ENCODE measurements at regions not wholly inside any gene's neighbourhood (a gene's known extent, or its start where the extent isn't known, plus 50 kb on each side); places are given as distances from the start of the nearest gene placed in this dataset.
"Not testable (repeated sequence)": the region's sequence is repeated elsewhere in the genome, so short reads cannot be mapped to it uniquely, and the experiment has no call there.

DNA sequence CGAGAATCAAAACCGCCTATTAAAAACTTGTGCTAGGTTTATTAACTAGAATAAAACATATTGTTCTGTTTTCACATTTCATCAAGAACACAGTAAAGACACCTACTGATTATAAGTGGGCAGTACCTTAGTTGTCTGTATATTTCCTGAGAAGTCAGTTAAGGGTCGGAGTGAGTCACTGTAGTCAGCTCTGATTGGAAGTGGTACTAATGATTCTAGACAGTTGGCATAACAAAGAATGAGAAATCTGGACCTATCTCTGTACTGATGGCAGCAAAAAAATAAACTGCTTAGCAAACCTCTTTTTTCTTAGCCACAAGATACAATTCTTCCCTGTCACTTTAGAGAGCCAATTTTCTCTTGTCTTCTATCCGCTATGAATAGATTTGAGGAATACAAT, 387.3 kb upstream of the ADGRB3 start:
- Mint-ChIP-seq H3K4me3 (no peak overlapping the region), H3K27me3 (no peaks in the 10 kb centered on the region), H3K27ac (no peak overlapping the region), H3K4me1 (no peaks in the 10 kb centered on the region), H3K36me3 (ENCODE audit: low read depth) (no peaks in the 10 kb centered on the region)
- no peak for ATAC-seq
- H3K9me3 ChIP-seq (ENCODE audit: control insufficient read depth, low read length, poor library complexity, severe bottlenecking): no peaks in the 10 kb centered on the region
- no peak for DNase-seq

DNA sequence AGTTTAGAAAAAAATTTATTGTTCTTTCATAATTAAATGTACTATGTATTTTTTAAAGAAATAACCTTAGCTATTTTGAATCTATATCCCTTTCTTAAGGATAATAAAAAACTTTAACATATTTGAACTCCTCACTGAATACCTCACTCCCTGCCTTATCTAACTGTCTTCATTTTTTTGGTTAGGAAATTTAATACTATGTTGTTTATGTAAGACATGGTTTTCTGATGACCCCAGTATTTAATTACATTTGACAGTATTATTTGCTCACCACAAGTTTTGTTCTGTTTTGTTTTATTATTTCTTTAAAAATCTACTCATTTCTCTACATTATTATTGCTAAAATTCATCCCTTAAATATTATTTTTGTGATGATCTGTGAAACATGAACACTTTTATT, 394.4 kb upstream of the ADGRB3 start:
- ATAC-seq: no peak
- no peaks in the 10 kb centered on the region for H3K36me3 Mint-ChIP-seq (ENCODE audit: low read depth)
- no peaks in the 10 kb centered on the region for H3K27me3 Mint-ChIP-seq
- H3K9me3 ChIP-seq (ENCODE audit: control insufficient read depth, low read length, poor library complexity, severe bottlenecking): no peaks in the 10 kb centered on the region
- no peaks in the 10 kb centered on the region for H3K4me1 Mint-ChIP-seq
- DNase-seq: no peak
- H3K27ac Mint-ChIP-seq: no peak overlapping the region
- H3K4me3 Mint-ChIP-seq: no peak overlapping the region

DNA sequence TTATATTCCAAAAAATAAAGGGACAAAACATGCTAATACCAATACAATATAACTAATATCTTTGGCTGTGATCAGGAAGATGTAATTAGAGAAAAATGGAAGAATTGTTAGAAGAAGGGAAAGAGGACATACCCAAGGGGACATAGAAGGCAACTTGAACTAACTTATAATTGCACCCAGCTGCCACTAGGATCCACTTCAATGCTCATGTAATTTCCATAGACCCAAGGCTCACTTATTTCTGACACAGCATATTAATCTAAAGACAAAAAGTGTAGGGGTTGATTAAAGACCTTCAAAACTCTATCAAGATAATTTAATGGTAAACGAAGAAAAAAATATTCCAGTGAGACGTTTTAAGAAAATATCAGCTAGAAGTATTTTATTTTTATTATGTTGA, 396.0 kb upstream of the ADGRB3 start:
- no peak overlapping the region for H3K4me3 Mint-ChIP-seq
- ATAC-seq: no peak
- H3K27me3 Mint-ChIP-seq: no peaks in the 10 kb centered on the region
- H3K36me3 Mint-ChIP-seq (ENCODE audit: low read depth): no peaks in the 10 kb centered on the region
- H3K9me3 ChIP-seq (ENCODE audit: control insufficient read depth, low read length, poor library complexity, severe bottlenecking): no peaks in the 10 kb centered on the region
- no peak for DNase-seq
- no peak overlapping the region for H3K27ac Mint-ChIP-seq
- no peaks in the 10 kb centered on the region for H3K4me1 Mint-ChIP-seq

GRCh38 chr6:68238097-68238601, 396.9 kb upstream of the ADGRB3 start:
- H3K4me3 Mint-ChIP-seq: no peak overlapping the region
- H3K27ac Mint-ChIP-seq: no peak overlapping the region
- no peaks in the 10 kb centered on the region for H3K9me3 ChIP-seq (ENCODE audit: control insufficient read depth, low read length, poor library complexity, severe bottlenecking)
- no peaks in the 10 kb centered on the region for H3K36me3 Mint-ChIP-seq (ENCODE audit: low read depth)
- no peak for DNase-seq
- H3K27me3 Mint-ChIP-seq: no peaks in the 10 kb centered on the region
- no peak for ATAC-seq
- H3K4me1 Mint-ChIP-seq: no peaks in the 10 kb centered on the region

GRCh38 chr6:68237205-68237604, 397.9 kb upstream of the ADGRB3 start:
- Mint-ChIP-seq H3K4me1 (no peaks in the 10 kb centered on the region), H3K27me3 (no peaks in the 10 kb centered on the region), H3K4me3 (no peak overlapping the region), H3K36me3 (ENCODE audit: low read depth) (no peaks in the 10 kb centered on the region), H3K27ac (no peak overlapping the region)
- DNase-seq: no peak
- no peak for ATAC-seq
- H3K9me3 ChIP-seq (ENCODE audit: control insufficient read depth, low read length, poor library complexity, severe bottlenecking): no peaks in the 10 kb centered on the region

DNA sequence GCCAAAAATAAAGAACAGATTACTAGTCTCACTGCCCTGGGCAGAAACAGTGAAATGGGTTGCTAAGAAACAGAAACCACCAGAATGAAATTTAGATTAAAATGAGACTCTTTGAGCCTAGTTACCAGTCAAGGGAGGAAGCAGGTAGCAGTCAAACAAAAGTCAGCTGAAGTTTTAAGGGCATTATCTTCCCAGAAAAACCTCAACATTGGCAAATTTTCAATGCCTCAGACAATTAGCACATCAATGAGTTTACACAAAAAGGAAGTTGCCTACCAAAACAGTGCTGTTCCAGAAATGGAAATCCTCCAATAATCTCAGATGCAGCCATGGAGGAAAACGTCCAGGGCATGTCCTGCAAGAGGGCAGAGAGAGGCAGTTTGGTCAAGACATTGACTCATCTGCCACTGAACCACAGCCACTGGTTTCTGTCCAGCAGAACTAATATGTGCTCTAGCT, 399.7 kb upstream of the ADGRB3 start:
- H3K4me1 Mint-ChIP-seq: no peaks in the 10 kb centered on the region
- no peak overlapping the region for H3K4me3 Mint-ChIP-seq
- H3K9me3 ChIP-seq (ENCODE audit: control insufficient read depth, low read length, poor library complexity, severe bottlenecking): no peaks in the 10 kb centered on the region
- H3K36me3 Mint-ChIP-seq (ENCODE audit: low read depth): no peaks in the 10 kb centered on the region
- ATAC-seq (no peak), DNase-seq (no peak)
- H3K27ac Mint-ChIP-seq: no peak overlapping the region
- no peaks in the 10 kb centered on the region for H3K27me3 Mint-ChIP-seq

GRCh38 chr6:68233623-68234022, 401.5 kb upstream of the ADGRB3 start:
- Mint-ChIP-seq H3K4me1 (no peaks in the 10 kb centered on the region), H3K4me3 (no peak overlapping the region), H3K36me3 (ENCODE audit: low read depth) (no peaks in the 10 kb centered on the region), H3K27ac (no peak overlapping the region), H3K27me3 (no peaks in the 10 kb centered on the region)
- no peak for ATAC-seq
- no peak for DNase-seq
- no peaks in the 10 kb centered on the region for H3K9me3 ChIP-seq (ENCODE audit: control insufficient read depth, low read length, poor library complexity, severe bottlenecking)

DNA sequence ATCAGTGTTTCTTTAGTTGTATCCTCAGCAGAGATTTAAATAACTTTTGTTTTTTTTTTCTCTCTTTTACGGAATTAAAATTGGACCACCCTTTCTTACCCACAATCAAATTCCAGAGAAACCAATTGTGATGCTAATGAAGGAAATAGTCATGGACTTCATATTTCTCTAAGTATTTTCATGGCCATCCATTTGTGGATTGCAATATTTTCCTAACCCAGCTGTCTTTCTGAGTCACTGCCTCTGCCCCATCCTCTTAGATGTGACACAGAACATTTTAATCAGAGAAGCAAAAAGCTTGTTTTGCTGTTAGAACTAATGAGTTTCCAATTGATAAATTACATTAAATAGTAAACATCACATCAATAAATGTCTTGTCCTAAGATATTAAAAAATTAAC, 405.5 kb upstream of the ADGRB3 start:
- H3K27me3 Mint-ChIP-seq: no peaks in the 10 kb centered on the region
- ATAC-seq: no peak
- no peak overlapping the region for H3K4me3 Mint-ChIP-seq
- no peaks in the 10 kb centered on the region for H3K9me3 ChIP-seq (ENCODE audit: control insufficient read depth, low read length, poor library complexity, severe bottlenecking)
- H3K4me1 Mint-ChIP-seq: no peaks in the 10 kb centered on the region
- DNase-seq: no peak
- H3K36me3 Mint-ChIP-seq (ENCODE audit: low read depth): no peaks in the 10 kb centered on the region
- H3K27ac Mint-ChIP-seq: no peak overlapping the region

- H3K36me3 Mint-ChIP-seq (ENCODE audit: low read depth): no peaks in the 10 kb centered on the region
- ATAC-seq: no peak
- H3K9me3 ChIP-seq (ENCODE audit: control insufficient read depth, low read length, poor library complexity, severe bottlenecking): peaks cover 4% of the 10 kb centered on the region
- H3K27me3 Mint-ChIP-seq: no peaks in the 10 kb centered on the region
- no peaks in the 10 kb centered on the region for H3K4me1 Mint-ChIP-seq
- no peak overlapping the region for H3K27ac Mint-ChIP-seq
- no peak overlapping the region for H3K4me3 Mint-ChIP-seq
- DNase-seq: no peak
These were observed 408.6 kb upstream of the ADGRB3 start for GRCh38 chr6:68226460-68226859.

- Mint-ChIP-seq H3K36me3 (ENCODE audit: low read depth) (no peaks in the 10 kb centered on the region), H3K4me1 (no peaks in the 10 kb centered on the region), H3K27me3 (no peaks in the 10 kb centered on the region), H3K4me3 (no peak overlapping the region), H3K27ac (no peak overlapping the region)
- DNase-seq (no peak), ATAC-seq (no peak)
- peaks cover 4% of the 10 kb centered on the region for H3K9me3 ChIP-seq (ENCODE audit: control insufficient read depth, low read length, poor library complexity, severe bottlenecking)
These were observed 409.4 kb upstream of the ADGRB3 start for GRCh38 chr6:68225729-68226128.

GRCh38 chr6:68211242-68211795, 423.8 kb upstream of the ADGRB3 start:
- DNase-seq (no peak), ATAC-seq (no peak)
- H3K27me3 Mint-ChIP-seq: no peaks in the 10 kb centered on the region
- no peak overlapping the region for H3K4me3 Mint-ChIP-seq
- H3K9me3 ChIP-seq (ENCODE audit: control insufficient read depth, low read length, poor library complexity, severe bottlenecking): no peaks in the 10 kb centered on the region
- H3K27ac Mint-ChIP-seq: no peak overlapping the region
- H3K36me3 Mint-ChIP-seq (ENCODE audit: low read depth): no peaks in the 10 kb centered on the region
- no peaks in the 10 kb centered on the region for H3K4me1 Mint-ChIP-seq

GRCh38 chr6:68207612-68208011, 427.5 kb upstream of the ADGRB3 start:
- not testable (repeated sequence) for H3K27ac Mint-ChIP-seq

DNA sequence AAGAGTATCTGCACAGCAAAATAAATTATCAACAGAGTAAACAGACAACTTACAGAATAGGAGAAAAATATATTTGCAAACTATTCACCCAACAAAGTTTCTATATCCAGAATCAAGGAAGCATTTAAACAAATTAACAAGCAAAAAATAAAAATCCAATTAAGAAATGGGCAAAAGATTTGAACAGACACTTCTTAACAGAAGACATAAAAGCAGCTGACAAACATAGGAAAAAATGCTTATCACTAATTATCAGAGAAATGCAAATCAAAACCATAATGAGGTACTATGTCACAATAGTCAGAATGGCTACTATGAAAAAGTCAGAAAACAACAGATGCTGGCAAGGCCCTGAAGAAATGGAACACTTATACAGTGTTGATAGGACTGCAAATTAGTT, 434.2 kb upstream of the ADGRB3 start:
- no peak for ATAC-seq
- no peaks in the 10 kb centered on the region for H3K36me3 Mint-ChIP-seq (ENCODE audit: low read depth)

More at GRCh38 chr6:68207612-68208011, 427.5 kb upstream of the ADGRB3 start:
- not testable (repeated sequence) for H3K4me3 Mint-ChIP-seq; H3K9me3 ChIP-seq (ENCODE audit: control insufficient read depth, low read length, poor library complexity, severe bottlenecking); H3K36me3 Mint-ChIP-seq (ENCODE audit: low read depth); ATAC-seq; H3K27me3 Mint-ChIP-seq; DNase-seq; H3K4me1 Mint-ChIP-seq

DNA sequence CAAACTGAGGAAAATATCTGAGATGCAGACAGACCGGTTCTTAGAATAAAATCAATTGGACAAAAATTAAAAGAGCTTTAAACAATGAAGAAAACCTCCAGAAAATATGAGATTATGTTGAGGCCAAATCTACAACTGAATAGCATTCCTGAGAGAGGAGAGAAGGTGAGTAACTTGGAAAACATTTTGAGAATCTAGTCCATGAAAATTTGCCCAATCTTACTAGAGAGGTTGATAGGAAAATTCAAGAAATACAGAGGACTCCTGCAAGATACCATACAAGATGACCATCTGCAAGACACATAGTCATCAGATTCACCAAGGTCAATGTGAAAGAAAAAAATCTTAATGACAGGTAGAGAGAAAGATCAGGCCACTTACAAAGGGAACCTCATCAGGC, 437.7 kb upstream of the ADGRB3 start:
- H3K9me3 ChIP-seq (ENCODE audit: control insufficient read depth, low read length, poor library complexity, severe bottlenecking): no peaks in the 10 kb centered on the region
- Mint-ChIP-seq H3K27ac (no peak overlapping the region), H3K4me1 (no peaks in the 10 kb centered on the region), H3K27me3 (no peaks in the 10 kb centered on the region), H3K36me3 (ENCODE audit: low read depth) (no peaks in the 10 kb centered on the region), H3K4me3 (no peak overlapping the region)
- ATAC-seq (no peak), DNase-seq (no peak)

More for the DNA sequence above, 434.2 kb upstream of the ADGRB3 start:
- H3K4me3 Mint-ChIP-seq: no peak overlapping the region
- no peaks in the 10 kb centered on the region for H3K9me3 ChIP-seq (ENCODE audit: control insufficient read depth, low read length, poor library complexity, severe bottlenecking)
- H3K4me1 Mint-ChIP-seq: no peaks in the 10 kb centered on the region
- no peak for DNase-seq
- H3K27me3 Mint-ChIP-seq: no peaks in the 10 kb centered on the region
- H3K27ac Mint-ChIP-seq: no peak overlapping the region

Data from T-helper 17 cell (primary cell).